K562 (cell line): ENCODE measurements at regions not wholly inside any gene's neighbourhood (a gene's known extent, or its start where the extent isn't known, plus 50 kb on each side); places are given as distances from the start of the nearest gene placed in this dataset.

Experiments
- ATAC-seq: fragments of 200-7000 bp; cut with Tn5 transposase; 3 replicates; pipeline ENCODE4 v1.9.1; 2020; ENCODE audit warnings: moderate library complexity
- BruUV-seq: library from RNA; stranded (reverse); fragments of 400-500 nt; replicated peaks from 2 replicates; lab custom pipeline; 2021; lab: Mats Ljungman, UMichigan
- CTCF ChIA-PET: fragments of 300-600 bp; formaldehyde crosslinking; extraction: SDS; loops from one replicate; lab custom pipeline; 2021; ENCODE audit warnings: low intra/inter-chr PET ratio; lab: Yijun Ruan, JAX
- POLR2A ChIA-PET: fragments of 300-600, 350-650 bp; sonication (Branson Sonifier 250); formaldehyde crosslinking; extraction: SDS; loops from one replicate; lab custom pipeline; 2021; ENCODE audit warnings: antibody characterized with exemption, inconsistent platforms; lab: Yijun Ruan, JAX
- DNase-seq, 4 experiments: peaks; one replicate each; pipeline versions ENCODE4 v3.0.0 to v3.0.0-alpha.2; 2011 to 2018; ENCODE audit warnings: low spot score in 3 of 4, mixed read lengths in 3 of 4; ENCODE audit errors: extremely low read depth in 1 of 4
- FAIRE-seq: peaks from 2 replicates; lab custom pipeline; 2011; peaks lifted over from hg19 to GRCh38; lab: Jason Lieb, UNC
- H2AFZ ChIP-seq: 2 replicates; pipeline ENCODE4 v1.6.0; 2011; ENCODE audit warnings: low read depth, low read length, control low read depth, inconsistent platforms
- H3K27ac ChIP-seq: fragments of 200-600 bp; 3 replicates; pipeline ENCODE4 v1.8.0; 2011; ENCODE audit warnings: low read depth, mild to moderate bottlenecking, control low read depth, inconsistent platforms, low read length, moderate library complexity, mixed read lengths; ENCODE audit errors: extremely low read depth
- H3K27me3 ChIP-seq, 2 experiments: fragments of 300-600 bp in 1 of 2; 2 replicates in 1 of 2; 3 replicates in 1 of 2; pipeline versions ENCODE4 v1.6.0 to v1.8.0; 2011; ENCODE audit warnings: inconsistent platforms in 2 of 2, low read length in 2 of 2, mild to moderate bottlenecking in 1 of 2, mixed read lengths in 1 of 2, moderate library complexity in 1 of 2; ENCODE audit not compliant: control insufficient read depth in 2 of 2, insufficient read depth in 2 of 2
- H3K36me3 ChIP-seq: fragments of 300-600 bp; 3 replicates; pipeline ENCODE4 v1.8.0; 2011; ENCODE audit warnings: mild to moderate bottlenecking, low read length, inconsistent platforms; ENCODE audit not compliant: control insufficient read depth, insufficient read depth
- H3K4me1 ChIP-seq, 2 experiments: fragments of 200-600 bp in 1 of 2; replicated peaks in 1 of 2; 2 replicates in 1 of 2; 3 replicates in 1 of 2; pipeline versions ENCODE4 v1.5.1 to v1.8.0; 2011; ENCODE audit warnings: inconsistent platforms in 2 of 2, low read length in 2 of 2, mild to moderate bottlenecking in 1 of 2, mixed read lengths in 1 of 2, moderate library complexity in 1 of 2; ENCODE audit not compliant: control insufficient read depth in 2 of 2, insufficient read depth in 2 of 2
- H3K4me2 ChIP-seq: 2 replicates; pipeline ENCODE4 v1.6.1; 2011; ENCODE audit warnings: low read length, control low read depth, inconsistent platforms, mixed read lengths; ENCODE audit not compliant: insufficient read depth
- H3K4me3 ChIP-seq: fragments of 200-600 bp; sonication (generic), shearing (Covaris generic); 2 replicates; pipeline ENCODE4 v1.5.1; 2016; ENCODE audit warnings: control low read depth, inconsistent platforms
- H3K79me2 ChIP-seq: fragments of 200-600 bp; 3 replicates; pipeline ENCODE4 v1.8.0; 2011; ENCODE audit warnings: low read length, inconsistent platforms; ENCODE audit not compliant: control insufficient read depth, insufficient read depth
- H3K9ac ChIP-seq, 2 experiments: 2 replicates each; pipeline versions ENCODE4 v1.6.0 to v1.6.1; 2011; ENCODE audit warnings: low read depth in 2 of 2, low read length in 2 of 2, control low read depth in 1 of 2, inconsistent platforms in 1 of 2, mild to moderate bottlenecking in 1 of 2, mixed read lengths in 1 of 2; ENCODE audit not compliant: insufficient read depth in 1 of 2
- H3K9me1 ChIP-seq: one replicate; pipeline ENCODE4 v1.6.0; 2011; ENCODE audit warnings: inconsistent platforms, mild to moderate bottlenecking, low read length, moderate library complexity; ENCODE audit not compliant: control insufficient read depth, insufficient read depth
- H3K9me3 ChIP-seq: replicated peaks from 2 replicates; pipeline ENCODE4 v1.5.1; 2011; ENCODE audit warnings: low read depth, low read length, inconsistent platforms; ENCODE audit not compliant: control insufficient read depth, insufficient read depth
- H4K20me1 ChIP-seq: replicated peaks from 2 replicates; pipeline ENCODE4 v1.6.1; 2011; ENCODE audit warnings: low read length, inconsistent platforms, mixed read lengths; ENCODE audit not compliant: control insufficient read depth, insufficient read depth
- AFF1 ChIP-seq, 2 experiments: fragments of 450-650 bp; IDR thresholded peaks; 2 replicates each; pipeline ENCODE4 v1.6.1; 2018; ENCODE audit warnings: mild to moderate bottlenecking in 2 of 2, low read depth in 1 of 2; ENCODE audit not compliant: partially characterized antibody in 2 of 2
- CCAR2 ChIP-seq: fragments of 200-400 bp; formaldehyde crosslinking; IDR thresholded peaks from 2 replicates; pipeline ENCODE4 v1.6.1; 2017; ENCODE audit warnings: mild to moderate bottlenecking, low read depth, low read length
- CEBPG ChIP-seq, 3 experiments: fragments of 200-800 bp in 1 of 3; sonication (Bioruptor generic) in 1 of 3; sonication (generic) in 1 of 3; formaldehyde crosslinking in 1 of 3; IDR thresholded peaks in 2 of 3; conservative IDR thresholded peaks in 1 of 3; 2 replicates each; pipeline versions ENCODE4 v1.6.1 to v1.8.0; 2016 to 2022; ENCODE audit warnings: missing compliant biosample characterization in 2 of 3, missing genetic modification characterization in 2 of 3, mild to moderate bottlenecking in 1 of 3, missing genetic modification reagents in 1 of 3
- CSDE1 ChIP-seq, 2 experiments: fragments of 450-650 bp; IDR thresholded peaks; 2 replicates each; pipeline ENCODE4 v1.6.1; 2016; ENCODE audit warnings: mild to moderate bottlenecking in 1 of 2
- FOXM1 ChIP-seq, 2 experiments: fragments of 450-650 bp in 1 of 2; sonication (generic) in 1 of 2; formaldehyde crosslinking in 1 of 2; IDR thresholded peaks; 2 replicates each; pipeline versions ENCODE4 v1.6.1 to v1.9.0; 2017 to 2022; ENCODE audit warnings: low read depth in 2 of 2, mild to moderate bottlenecking in 2 of 2, missing genetic modification reagents in 1 of 2, moderate library complexity in 1 of 2
- HMBOX1 ChIP-seq: sonication (generic); IDR thresholded peaks from 2 replicates; pipeline ENCODE4 v1.6.1; 2016
- SRSF3 ChIP-seq: fragments of 200-400 bp; formaldehyde crosslinking; IDR thresholded peaks from 2 replicates; pipeline ENCODE4 v1.6.1; 2016; ENCODE audit warnings: mild to moderate bottlenecking, low read length, moderate library complexity; ENCODE audit not compliant: insufficient read depth
- ZBTB34 ChIP-seq: fragments of 250-450 bp; sonication (Bioruptor Pico); IDR thresholded peaks from 2 replicates; pipeline ENCODE4 v1.8.0; 2021; ENCODE audit warnings: mild to moderate bottlenecking, moderate library complexity
- ZNF232 ChIP-seq: sonication (generic); formaldehyde crosslinking; IDR thresholded peaks from 2 replicates; pipeline ENCODE4 v1.8.0; 2022; ENCODE audit warnings: mild to moderate bottlenecking, missing genetic modification reagents
- ZNF347 ChIP-seq: fragments of 450-650 bp; formaldehyde crosslinking; IDR thresholded peaks from 2 replicates; pipeline ENCODE4 v1.4.0; 2020; ENCODE audit warnings: low read depth, mild to moderate bottlenecking, moderate library complexity
- whole genome bisulfite sequencing: fragments of 100-300 bp; shearing (Covaris generic); methylation state at CpG from one replicate; pipeline ENCODE4 v1.1.6; 2016; ENCODE audit warnings: low coverage, mixed read lengths; ENCODE audit not compliant: insufficient coverage; ENCODE audit errors: missing lambda C conversion rate; 5-methylcytosine and 5-hydroxymethylcytosine counted together
- in situ Hi-C: fragments of 300-500 bp; cut with MboI; formaldehyde crosslinking; loops from 4 replicates; pipeline ENCODE4 v1.15.0; 2018; ENCODE audit warnings: inconsistent platforms, mixed read lengths
- intact Hi-C: fragments of 100-400 bp; cut with micrococcal nuclease; formaldehyde crosslinking; loops from 2 replicates; pipeline ENCODE4 v1.14.2; 2022
- TF ChIP-seq, protein P1 (sequence below): fragments of 250-450 bp; sonication (Bioruptor Pico); IDR thresholded peaks from 2 replicates; pipeline ENCODE4 v1.9.0; 2021; ENCODE audit warnings: mild to moderate bottlenecking
- TF ChIP-seq, protein P2 (sequence below): fragments of 450-650 bp; formaldehyde crosslinking; IDR thresholded peaks from 2 replicates; pipeline ENCODE4 v1.4.0; 2022; ENCODE audit warnings: missing genetic modification characterization

GRCh38 chr9:108656566-108656965, 199.2 kb downstream of the ACTL7B start (continued):
- TF ChIP-seq AFF1 (IDR thresholded peaks at IDR 0.05; ENCODE audit: low read depth in 1 of 2, partially characterized antibody in 2 of 2) (no peak), SRSF3 (no peak)
- TF ChIP-seq, all 486 proteins: peak for 0

DNA sequence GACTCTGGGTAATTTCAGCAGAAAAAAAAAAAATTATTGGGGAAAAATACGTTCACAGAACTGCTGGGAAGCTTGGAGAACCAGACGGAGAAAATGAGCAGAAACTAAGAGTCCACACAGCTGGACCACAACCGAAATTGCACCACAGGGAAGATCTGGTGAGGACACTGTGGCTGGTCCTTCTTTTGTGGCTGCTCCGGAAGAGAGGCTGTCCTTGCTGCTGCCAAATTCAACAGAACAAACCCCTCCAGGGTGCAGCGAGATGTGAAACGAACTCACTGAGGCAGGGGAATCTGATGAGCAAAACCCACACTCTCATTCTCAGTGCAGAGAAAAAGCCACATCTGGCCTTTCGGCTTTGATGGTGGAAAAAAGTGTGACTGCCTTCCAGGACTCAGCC, 200.0 kb downstream of the ACTL7B start:
- ChIA-PET CTCF (no interaction called here), POLR2A (no interaction called here)
- Histone ChIP-seq H3K79me2 (no peaks in the 10 kb centered on the region), H3K27me3 (no peaks in the 10 kb centered on the region), H3K4me3 (no peak overlapping the region), H4K20me1 (no peaks in the 10 kb centered on the region), H3K9me3 (no peaks in the 10 kb centered on the region), H3K4me1 (no peaks in the 10 kb centered on the region), H3K36me3 (no peaks in the 10 kb centered on the region), H3K4me2 (no peak overlapping the region), H3K27ac (no peak overlapping the region), H3K9ac (no peak overlapping the region), H2AFZ (no peak overlapping the region), H3K9me1 (no peaks in the 10 kb centered on the region)
- no peak for FAIRE-seq
- 2% methylated on average over 7 of the region's 7 CpGs for WGBS
- intact Hi-C loops: no loop called here
- DNase-seq: no peak
- in situ Hi-C loops: no loop called here
- ATAC-seq: no peak
- BruUV-seq: no TSS peak
- TF ChIP-seq, protein P1, sequence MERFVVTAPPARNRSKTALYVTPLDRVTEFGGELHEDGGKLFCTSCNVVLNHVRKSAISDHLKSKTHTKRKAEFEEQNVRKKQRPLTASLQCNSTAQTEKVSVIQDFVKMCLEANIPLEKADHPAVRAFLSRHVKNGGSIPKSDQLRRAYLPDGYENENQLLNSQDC (CRISPR knock-in tag): no peak
- TF ChIP-seq ZNF347 (CRISPR knock-in tag): no peak
- no peak for TF ChIP-seq ZNF232 (CRISPR knock-in tag)
- TF ChIP-seq ZBTB34 (CRISPR knock-in tag): no peak
- TF ChIP-seq FOXM1 (IDR thresholded peaks at IDR 0.05; ENCODE audit: low read depth): no peak
- no peak for TF ChIP-seq FOXM1 (CRISPR knock-in tag; IDR thresholded peaks at IDR 0.05; ENCODE audit: low read depth)
- TF ChIP-seq HMBOX1: no peak
- TF ChIP-seq CEBPG (CRISPR knock-in tag; IDR thresholded peaks at IDR 0.05): no peak
- no peak for TF ChIP-seq CEBPG (tag; conservative IDR thresholded peaks at IDR 0.05 in 1 of 2, IDR thresholded peaks at IDR 0.05 in 1 of 2)
- no peak for TF ChIP-seq CCAR2
- TF ChIP-seq CSDE1 (IDR thresholded peaks at IDR 0.05): no peak
- TF ChIP-seq, protein P2, sequence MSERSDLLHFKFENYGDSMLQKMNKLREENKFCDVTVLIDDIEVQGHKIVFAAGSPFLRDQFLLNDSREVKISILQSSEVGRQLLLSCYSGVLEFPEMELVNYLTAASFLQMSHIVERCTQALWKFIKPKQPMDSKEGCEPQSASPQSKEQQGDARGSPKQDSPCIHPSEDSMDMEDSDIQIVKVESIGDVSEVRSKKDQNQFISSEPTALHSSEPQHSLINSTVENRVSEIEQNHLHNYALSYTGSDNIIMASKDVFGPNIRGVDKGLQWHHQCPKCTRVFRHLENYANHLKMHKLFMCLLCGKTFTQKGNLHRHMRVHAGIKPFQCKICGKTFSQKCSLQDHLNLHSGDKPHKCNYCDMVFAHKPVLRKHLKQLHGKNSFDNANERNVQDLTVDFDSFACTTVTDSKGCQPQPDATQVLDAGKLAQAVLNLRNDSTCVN (CRISPR knock-in tag): no peak
